GM23338 (cell line): ENCODE measurements at regions not wholly inside any gene's neighbourhood (a gene's known extent, or its start where the extent isn't known, plus 50 kb on each side); places are given as distances from the start of the nearest gene placed in this dataset.

Experiments used
- EZH2 ChIP-seq: fragments of 200-600 bp; sonication (generic); IDR thresholded peaks from one replicate; pipeline ENCODE4 v1.8.0; 2017; ENCODE audit warnings: antibody characterized with exemption, mild to moderate bottlenecking, low read depth; ENCODE audit not compliant: unreplicated experiment
- ZNF114 ChIP-seq: fragments of 250-450 bp; sonication (Bioruptor Pico); IDR thresholded peaks from 2 replicates; pipeline ENCODE4 v1.5.0; 2020; ENCODE audit warnings: mild to moderate bottlenecking, moderate library complexity

GRCh38 chr18:22731398-22731797, 201.7 kb upstream of the RBBP8 start:
- no peak for TF ChIP-seq ZNF114
- no peak for TF ChIP-seq EZH2
